HG02623 (cell line): ENCODE measurements at regions not wholly inside any gene's neighbourhood (a gene's known extent, or its start where the extent isn't known, plus 50 kb on each side); places are given as distances from the start of the nearest gene placed in this dataset.
"Not testable (repeated sequence)": the region's sequence is repeated elsewhere in the genome, so short reads cannot be mapped to it uniquely, and the experiment has no call there.

Experiments
- ATAC-seq: cut with Tn5 transposase; IDR thresholded peaks from one replicate; pipeline ENCODE4 v1.9.1; 2021; ENCODE audit warnings: moderate library complexity; ENCODE audit not compliant: unreplicated experiment

GRCh38 chr3:95311272-95311671 lies 1248.4 kb downstream of the NSUN3 start:
- no peak for ATAC-seq

DNA sequence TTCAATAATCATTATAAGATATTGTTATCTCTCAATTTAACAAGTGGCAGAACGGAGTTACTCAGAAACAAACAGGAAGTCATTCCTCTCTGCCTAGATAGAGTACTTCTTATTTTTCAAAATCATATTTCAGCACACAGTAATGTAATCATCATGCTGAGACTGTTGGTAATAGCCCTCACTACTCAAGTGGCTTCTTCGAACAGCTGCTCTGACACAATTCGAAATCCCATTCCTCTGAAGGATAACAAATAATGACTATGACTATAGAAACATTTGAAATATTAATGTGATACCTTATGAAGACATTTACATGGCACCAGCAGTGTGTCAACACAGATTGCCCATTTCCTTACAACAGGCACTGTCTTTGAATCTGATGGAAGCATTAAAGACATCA lies 1249.8 kb downstream of the NSUN3 start:
- ATAC-seq: no peak

DNA sequence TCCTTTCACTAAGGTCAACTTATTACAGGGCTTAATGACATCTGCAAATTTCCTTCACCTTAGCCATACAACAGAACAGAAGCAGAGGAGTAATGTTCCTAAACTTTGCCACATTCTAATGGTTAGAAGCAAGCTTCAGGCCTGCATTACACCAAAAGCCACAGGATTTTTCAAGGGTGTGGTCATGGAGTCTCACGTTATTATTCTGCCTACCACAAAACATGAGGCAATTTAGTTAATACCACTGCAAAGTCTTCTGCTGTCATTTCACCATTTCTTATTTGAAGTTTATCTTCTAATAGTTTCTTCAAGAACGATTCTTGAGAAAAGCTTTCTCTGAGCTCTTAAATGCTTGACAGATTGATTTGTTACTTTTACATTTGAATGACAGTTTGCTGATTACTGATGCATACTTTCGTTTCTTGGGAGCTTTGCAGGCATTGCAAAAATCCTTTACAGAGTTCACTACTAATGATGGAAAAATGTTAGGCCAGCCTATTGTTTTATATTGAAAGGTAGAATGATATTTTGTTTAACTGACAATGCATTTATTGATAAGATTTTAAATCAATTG lies 1257.1 kb downstream of the NSUN3 start:
- ATAC-seq: no peak

- ATAC-seq: no peak
Observed at GRCh38 chr3:95327478-95327877, 1264.6 kb downstream of the NSUN3 start.

DNA sequence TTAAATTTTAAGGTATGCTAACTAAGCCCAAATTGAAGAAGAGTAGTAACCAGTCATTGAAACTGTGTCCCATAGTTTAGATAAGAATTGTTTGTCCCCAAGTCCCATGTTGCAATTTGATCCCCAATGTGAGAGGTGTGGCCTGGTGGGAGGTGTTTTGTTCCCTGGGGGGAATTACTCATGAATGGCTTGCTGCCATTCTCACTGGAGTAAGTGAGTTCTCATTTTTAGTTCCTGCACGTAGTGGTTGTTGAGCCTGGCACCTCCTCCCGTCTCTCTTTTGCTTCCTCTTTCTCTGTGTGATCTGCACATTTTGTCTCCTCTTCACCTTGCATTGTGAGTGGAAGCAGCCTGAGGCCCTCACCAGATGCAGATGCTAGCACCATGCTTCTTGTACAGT lies 1271.0 kb downstream of the NSUN3 start:
- ATAC-seq: no peak

- no peak for ATAC-seq
Observed at GRCh38 chr3:95334461-95334860, 1271.6 kb downstream of the NSUN3 start.

GRCh38 chr3:95335517-95335916 lies 1272.7 kb downstream of the NSUN3 start:
- ATAC-seq: no peak

GRCh38 chr3:95338446-95338845 lies 1275.6 kb downstream of the NSUN3 start:
- ATAC-seq: no peak

GRCh38 chr3:95341314-95341713 lies 1278.5 kb downstream of the NSUN3 start:
- no peak for ATAC-seq

- ATAC-seq: no peak
Observed at GRCh38 chr3:95343228-95343627, 1280.4 kb downstream of the NSUN3 start.

- ATAC-seq: no peak
Observed at GRCh38 chr3:95343767-95344166, 1280.9 kb downstream of the NSUN3 start.

DNA sequence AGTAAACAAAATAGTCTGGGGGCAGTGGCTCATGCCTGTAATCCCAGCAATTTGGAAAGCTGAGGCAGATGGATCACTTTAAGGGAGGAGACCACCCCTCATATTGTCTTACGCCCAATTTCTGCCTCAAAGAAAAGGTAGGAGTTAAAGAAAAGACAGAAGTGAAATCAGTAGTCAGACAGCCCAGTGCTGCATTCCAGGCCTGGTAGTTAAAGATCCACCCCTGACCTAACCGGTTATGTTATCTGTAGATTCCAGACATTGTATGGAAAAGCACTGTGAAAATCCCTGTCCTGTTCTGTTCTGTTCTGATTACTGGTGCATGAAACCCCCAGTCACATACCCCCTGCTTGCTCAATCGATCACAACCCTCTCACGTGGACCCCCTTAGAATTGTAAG lies 1285.1 kb downstream of the NSUN3 start:
- not testable (repeated sequence) for ATAC-seq

GRCh38 chr3:95348879-95349278 lies 1286.0 kb downstream of the NSUN3 start:
- ATAC-seq: no peak

DNA sequence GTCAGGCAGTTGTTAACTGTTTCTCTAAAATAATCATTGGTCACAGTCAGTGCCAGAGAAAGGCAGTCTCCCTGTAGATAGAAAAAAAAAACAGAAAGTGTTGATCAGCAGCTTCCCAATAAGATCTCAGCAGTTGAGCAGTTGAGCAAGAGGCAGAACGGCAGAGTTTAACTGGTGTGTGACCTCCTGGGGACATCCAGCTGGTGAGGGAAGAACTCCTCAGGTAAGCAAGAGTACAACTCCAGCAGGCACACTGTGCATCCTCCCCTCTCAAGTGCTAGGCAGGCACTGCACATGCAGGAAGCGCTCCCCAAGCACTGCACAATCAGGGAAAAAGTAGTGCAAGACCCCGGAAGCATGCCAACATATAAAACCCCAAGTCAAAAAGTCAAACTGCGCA lies 1287.2 kb downstream of the NSUN3 start:
- no peak for ATAC-seq

DNA sequence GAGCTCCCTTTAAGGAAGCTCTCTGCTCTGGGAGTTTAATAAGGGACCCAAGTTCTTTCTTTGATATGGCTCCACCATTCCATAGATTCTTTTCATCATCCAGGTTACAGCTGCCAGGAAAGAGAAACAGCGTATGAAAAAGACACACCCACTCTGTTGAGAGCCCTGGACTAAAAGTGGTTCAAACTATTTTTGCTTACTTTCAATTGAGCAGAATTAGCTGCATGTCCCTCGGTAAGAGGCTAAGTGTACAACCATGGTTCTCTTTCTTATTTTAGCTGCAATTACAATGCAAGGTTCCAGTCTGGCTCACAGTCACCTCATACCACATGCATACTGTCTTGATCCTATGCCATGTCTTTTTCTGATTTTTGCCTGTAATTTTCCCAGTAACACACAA lies 1288.3 kb downstream of the NSUN3 start:
- ATAC-seq: peak; percentile 46

GRCh38 chr3:95352471-95352870 lies 1289.6 kb downstream of the NSUN3 start:
- ATAC-seq: no peak

GRCh38 chr3:95354489-95354888 lies 1291.6 kb downstream of the NSUN3 start:
- ATAC-seq: no peak

DNA sequence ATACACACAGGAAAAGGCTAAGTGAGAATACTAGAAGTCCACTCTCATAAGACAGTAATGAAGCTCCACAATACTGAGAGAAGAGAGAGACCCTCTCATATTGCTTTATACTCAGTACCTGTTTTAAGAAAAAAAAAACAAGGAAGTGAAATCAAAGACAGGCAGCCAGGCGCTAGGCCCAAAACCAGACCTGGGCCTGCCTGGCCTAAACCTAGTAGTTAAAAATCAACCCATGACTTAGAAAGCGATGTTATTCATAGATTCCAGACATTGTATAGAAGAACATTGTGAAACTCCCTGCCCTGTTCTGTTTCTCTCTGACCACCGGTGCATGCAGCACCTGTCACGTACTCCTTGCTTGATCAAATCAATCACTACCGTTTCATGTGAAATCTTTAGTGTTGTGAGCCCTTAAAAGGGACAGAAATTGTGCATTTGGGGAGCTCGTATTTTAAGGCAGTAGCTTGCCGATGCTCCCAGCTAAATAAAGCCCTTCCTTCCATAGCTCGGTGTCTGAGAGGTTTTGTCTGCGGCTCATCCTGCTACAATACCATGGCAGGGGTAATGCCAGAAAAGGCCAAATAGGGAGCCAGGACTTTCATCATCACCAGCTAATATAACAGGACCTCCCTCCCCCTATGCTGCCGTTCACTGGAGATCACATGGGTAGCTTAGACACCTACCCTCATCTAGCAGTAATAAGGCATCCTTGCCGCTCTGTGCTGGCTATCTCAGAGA lies 1294.1 kb downstream of the NSUN3 start:
- peak; percentile 45 for ATAC-seq

- ATAC-seq: no peak
Observed at GRCh38 chr3:95387242-95388021, 1324.6 kb downstream of the NSUN3 start.

- no peak for ATAC-seq
Observed at GRCh38 chr3:95389725-95390313, 1327.0 kb downstream of the NSUN3 start.

GRCh38 chr3:95394286-95394685 lies 1331.4 kb downstream of the NSUN3 start:
- no peak for ATAC-seq

DNA sequence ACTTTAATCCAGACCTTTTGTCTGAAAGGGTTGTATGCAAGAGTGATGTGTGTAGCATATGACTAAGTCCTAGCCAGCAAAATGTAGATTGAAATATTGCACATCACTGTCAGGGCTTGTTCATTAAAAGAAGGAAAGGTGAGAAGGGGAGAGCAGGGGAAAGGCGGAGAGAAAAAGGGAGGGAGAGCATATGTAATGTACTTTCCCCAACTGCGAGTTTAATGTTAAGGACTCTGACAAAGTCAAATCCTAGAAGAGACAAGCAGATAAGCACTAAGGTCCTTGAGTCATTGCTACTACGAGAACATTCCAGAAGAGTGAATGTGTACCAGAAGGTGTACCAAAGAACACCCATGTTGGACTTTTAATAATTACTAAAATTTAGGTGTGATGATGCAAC lies 1336.7 kb downstream of the NSUN3 start:
- no peak for ATAC-seq
